Naive B cell (primary cell): ENCODE measurements at regions not wholly inside any gene's neighbourhood (a gene's known extent, or its start where the extent isn't known, plus 50 kb on each side); places are given as distances from the start of the nearest gene placed in this dataset.

Experiments used
- ATAC-seq, 2 donors: fragments of 150-1000 bp; cut with Tn5 transposase; 2 replicates each; pipeline ENCODE4 v1.10.0; 2021; ENCODE audit warnings: low read depth in 2 of 2, mild to moderate bottlenecking in 2 of 2, moderate library complexity in 2 of 2
- DNase-seq: peaks from one replicate; pipeline ENCODE4 v3.0.0; 2022
- H3K27ac Mint-ChIP-seq, 6 donors: one replicate each; pipeline ENCODE4 v1.8.0; 2020 to 2022; ENCODE audit warnings: mild to moderate bottlenecking in 6 of 6, mixed read lengths in 6 of 6, moderate library complexity in 5 of 6, inconsistent platforms in 2 of 6
- H3K27me3 Mint-ChIP-seq, 3 donors: one replicate each; pipeline ENCODE4 v1.8.0; 2021 to 2022; ENCODE audit warnings: mixed read lengths in 3 of 3, mild to moderate bottlenecking in 1 of 3
- H3K36me3 Mint-ChIP-seq, 2 donors: one replicate each; pipeline ENCODE4 v1.8.0; 2020 to 2022; ENCODE audit warnings: mixed read lengths in 2 of 2, inconsistent platforms in 1 of 2, mild to moderate bottlenecking in 1 of 2
- H3K4me1 Mint-ChIP-seq, 3 donors: one replicate each; pipeline ENCODE4 v1.8.0; 2020 to 2022; ENCODE audit warnings: mixed read lengths in 3 of 3, inconsistent platforms in 1 of 3, mild to moderate bottlenecking in 1 of 3, moderate library complexity in 1 of 3
- H3K4me3 Mint-ChIP-seq, 8 donors: one replicate each; pipeline ENCODE4 v1.8.0; 2020 to 2022; ENCODE audit warnings: mild to moderate bottlenecking in 8 of 8, mixed read lengths in 8 of 8, moderate library complexity in 8 of 8, inconsistent platforms in 2 of 8
- H3K9me3 Mint-ChIP-seq, 7 donors: one replicate each; pipeline ENCODE4 v1.8.0; 2020 to 2022; ENCODE audit warnings: mixed read lengths in 7 of 7, mild to moderate bottlenecking in 5 of 7, inconsistent platforms in 2 of 7, moderate library complexity in 1 of 7

GRCh38 chr13:99898421-99898820 is 73.1 kb downstream of the ZIC5 start:
- Mint-ChIP-seq H3K36me3 (peaks cover 0 to 13% of the 10 kb centered on the region in 2 donors), H3K27ac (no peak overlapping the region), H3K9me3 (no peaks in the 10 kb centered on the region), H3K4me3 (no peak overlapping the region), H3K27me3 (peaks cover 60 to 77% (median 65%) of the 10 kb centered on the region in 3 donors), H3K4me1 (peaks cover 13 to 23% (median 19%) of the 10 kb centered on the region in 3 donors)
- no peak for ATAC-seq
- no peak for DNase-seq

DNA sequence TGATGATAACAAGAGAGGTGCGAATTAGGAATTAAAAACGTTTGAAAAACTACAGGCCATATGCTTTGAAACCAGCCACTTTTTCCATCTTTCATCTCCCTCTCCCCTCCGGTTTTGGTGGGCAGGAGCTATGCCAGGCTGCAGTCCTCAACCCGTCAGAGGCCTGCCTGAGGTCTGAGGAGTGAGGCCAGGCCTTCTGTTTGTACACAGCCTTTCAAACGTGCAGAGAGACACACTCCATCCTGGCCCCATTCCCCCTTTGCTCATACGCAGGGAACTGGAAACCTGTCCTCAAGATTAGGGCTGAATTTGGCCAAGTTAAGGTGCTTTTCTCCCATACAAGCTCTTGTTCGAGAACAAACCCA is 74.5 kb downstream of the ZIC5 start:
- no peak for ATAC-seq
- no peak for DNase-seq
- Mint-ChIP-seq H3K4me1 (peaks cover 13 to 23% (median 19%) of the 10 kb centered on the region in 3 donors), H3K27me3 (peaks cover 54 to 76% (median 60%) of the 10 kb centered on the region in 3 donors), H3K36me3 (peaks cover 4 to 13% of the 10 kb centered on the region in 2 donors), H3K27ac (no peak overlapping the region), H3K4me3 (peak overlapping the region in 3 of 8 donors; percentile 35 to 54 (median 40)), H3K9me3 (no peaks in the 10 kb centered on the region)

DNA sequence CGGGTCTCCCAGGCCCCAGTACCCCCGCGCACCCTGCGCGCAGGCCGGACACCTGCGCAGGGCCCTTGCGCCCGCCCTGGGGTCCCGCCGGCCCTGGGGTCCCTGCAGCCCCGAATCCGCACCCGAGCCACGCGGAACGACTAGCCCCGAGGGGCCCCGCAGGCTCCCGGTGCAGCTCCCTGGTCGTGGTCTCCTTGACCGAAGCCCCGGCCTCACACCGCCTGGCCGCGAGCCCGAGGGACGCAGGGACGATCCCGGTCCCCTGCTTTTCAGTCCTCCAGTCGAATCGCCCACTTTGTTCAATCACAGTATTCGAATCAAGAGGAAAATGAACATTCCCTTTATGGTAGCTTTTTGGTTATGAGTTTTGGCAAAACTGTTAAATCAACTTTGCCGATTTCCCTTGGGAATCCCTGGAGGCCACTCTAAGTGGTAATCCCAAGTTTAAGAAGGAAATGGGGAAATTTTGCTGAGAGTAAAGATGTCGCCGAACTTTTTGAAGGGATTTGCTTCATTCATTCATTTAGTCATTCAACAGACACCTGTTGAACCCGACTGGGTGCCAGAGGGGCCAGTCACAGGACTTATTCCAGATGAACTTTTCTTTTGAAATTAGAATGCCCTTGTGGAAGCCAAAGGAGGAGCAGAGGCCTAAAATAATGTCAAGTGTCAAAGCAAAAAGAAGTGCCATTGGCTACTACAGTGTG is 75.0 kb downstream of the ZIC5 start:
- ATAC-seq, result no peak
- peaks cover 54 to 78% (median 57%) of the 10 kb centered on the region in 3 donors for H3K27me3 Mint-ChIP-seq

GRCh38 chr13:99895444-99896368 is 75.9 kb downstream of the ZIC5 start:
- H3K4me1 Mint-ChIP-seq, result peaks cover 13 to 23% (median 19%) of the 10 kb centered on the region in 3 donors
- peaks cover 4 to 5% of the 10 kb centered on the region in 2 donors for H3K36me3 Mint-ChIP-seq
- DNase-seq (no peak), ATAC-seq (peak; percentile 18 to 23)
- H3K4me3 Mint-ChIP-seq, result peak overlapping the region; percentile 67 to 90 (median 78)
- H3K27ac Mint-ChIP-seq, result no peak overlapping the region
- no peaks in the 10 kb centered on the region for H3K9me3 Mint-ChIP-seq
- peaks cover 46 to 71% (median 57%) of the 10 kb centered on the region in 3 donors for H3K27me3 Mint-ChIP-seq

More for the DNA sequence above, 75.0 kb downstream of the ZIC5 start:
- Mint-ChIP-seq H3K9me3 (no peaks in the 10 kb centered on the region), H3K36me3 (peaks cover 4 to 13% of the 10 kb centered on the region in 2 donors), H3K27ac (no peak overlapping the region), H3K4me3 (peak overlapping the region in 6 of 8 donors; percentile 35 to 64 (median 51)), H3K4me1 (peaks cover 13 to 23% (median 19%) of the 10 kb centered on the region in 3 donors)
- no peak for DNase-seq

GRCh38 chr13:99894840-99895443 is 76.6 kb downstream of the ZIC5 start:
- Mint-ChIP-seq H3K27ac (peak overlapping the region in 2 of 6 donors; percentile 13 to 42), H3K27me3 (peaks cover 38 to 63% (median 50%) of the 10 kb centered on the region in 3 donors), H3K4me3 (peak overlapping the region; percentile 67 to 90 (median 78)), H3K36me3 (peaks cover 4 to 5% of the 10 kb centered on the region in 2 donors), H3K4me1 (peaks cover 13 to 19% (median 19%) of the 10 kb centered on the region in 3 donors), H3K9me3 (no peaks in the 10 kb centered on the region)
- ATAC-seq (no peak), DNase-seq (no peak)

GRCh38 chr13:99894105-99894839 is 77.3 kb downstream of the ZIC5 start:
- DNase-seq (no peak), ATAC-seq (no peak)
- H3K9me3 Mint-ChIP-seq, result no peaks in the 10 kb centered on the region
- H3K36me3 Mint-ChIP-seq, result peaks cover 4 to 5% of the 10 kb centered on the region in 2 donors
- peaks cover 13 to 19% (median 19%) of the 10 kb centered on the region in 3 donors for H3K4me1 Mint-ChIP-seq
- H3K4me3 Mint-ChIP-seq, result peak overlapping the region; percentile 67 to 90 (median 80)
- H3K27me3 Mint-ChIP-seq, result peaks cover 34 to 61% (median 48%) of the 10 kb centered on the region in 3 donors
- H3K27ac Mint-ChIP-seq, result peak overlapping the region in 1 of 6 donors; percentile 42

- no peaks in the 10 kb centered on the region for H3K9me3 Mint-ChIP-seq
- peaks cover 13 to 19% (median 19%) of the 10 kb centered on the region in 3 donors for H3K4me1 Mint-ChIP-seq
- no peak overlapping the region for H3K27ac Mint-ChIP-seq
- H3K36me3 Mint-ChIP-seq, result peaks cover 4 to 5% of the 10 kb centered on the region in 2 donors
- H3K4me3 Mint-ChIP-seq, result peak overlapping the region in 1 of 8 donors; percentile 65
- DNase-seq (no peak), ATAC-seq (no peak)
- H3K27me3 Mint-ChIP-seq, result peaks cover 27 to 54% (median 41%) of the 10 kb centered on the region in 3 donors
Measured at GRCh38 chr13:99893567-99893966, 78.0 kb downstream of the ZIC5 start.

DNA sequence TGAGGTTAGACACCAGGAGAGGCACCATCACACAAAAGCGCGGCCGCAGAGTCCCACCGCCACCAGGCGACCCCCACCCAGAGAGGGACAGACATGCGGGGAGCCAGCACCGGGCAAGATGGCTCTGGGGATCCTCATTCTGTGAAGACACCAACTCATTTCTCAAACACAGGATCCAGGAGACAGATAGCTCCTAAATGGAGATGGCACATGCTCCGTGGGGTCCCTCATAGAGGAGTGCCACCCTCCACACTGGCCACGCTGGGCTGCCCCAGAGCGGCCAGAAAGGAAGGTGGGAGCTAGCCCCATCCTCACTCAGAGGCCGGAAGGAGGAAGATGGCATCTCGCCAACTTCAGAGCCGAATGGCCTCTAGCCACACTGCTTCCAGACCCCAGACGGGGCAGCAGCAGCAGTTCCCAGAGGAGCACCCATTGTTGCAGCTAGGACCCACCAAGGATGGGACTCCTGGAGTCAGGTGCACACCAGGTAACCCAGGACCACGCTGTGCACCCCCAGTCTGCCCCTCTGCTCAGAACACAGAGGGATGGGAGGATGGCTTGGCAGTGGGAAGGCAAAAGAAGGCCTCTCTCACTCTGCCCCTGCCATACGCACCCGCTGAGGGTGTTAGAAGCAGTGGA is 78.6 kb downstream of the ZIC5 start:
- Mint-ChIP-seq H3K4me1 (peaks cover 13 to 19% (median 19%) of the 10 kb centered on the region in 3 donors), H3K36me3 (peaks cover 4 to 5% of the 10 kb centered on the region in 2 donors), H3K27me3 (peaks cover 21 to 48% (median 35%) of the 10 kb centered on the region in 3 donors), H3K27ac (no peak overlapping the region), H3K9me3 (no peaks in the 10 kb centered on the region), H3K4me3 (peak overlapping the region in 1 of 8 donors; percentile 41)
- DNase-seq (no peak), ATAC-seq (no peak)

- H3K27me3 Mint-ChIP-seq, result peaks cover 20 to 40% (median 27%) of the 10 kb centered on the region in 3 donors
- H3K36me3 Mint-ChIP-seq, result peaks cover 4 to 5% of the 10 kb centered on the region in 2 donors
- ATAC-seq (no peak), DNase-seq (no peak)
- H3K9me3 Mint-ChIP-seq, result no peaks in the 10 kb centered on the region
- H3K4me1 Mint-ChIP-seq, result peaks cover 13 to 19% (median 19%) of the 10 kb centered on the region in 3 donors
- H3K4me3 Mint-ChIP-seq, result peak overlapping the region in 1 of 8 donors; percentile 41
- no peak overlapping the region for H3K27ac Mint-ChIP-seq
Measured at GRCh38 chr13:99892196-99892613, 79.4 kb downstream of the ZIC5 start.

DNA sequence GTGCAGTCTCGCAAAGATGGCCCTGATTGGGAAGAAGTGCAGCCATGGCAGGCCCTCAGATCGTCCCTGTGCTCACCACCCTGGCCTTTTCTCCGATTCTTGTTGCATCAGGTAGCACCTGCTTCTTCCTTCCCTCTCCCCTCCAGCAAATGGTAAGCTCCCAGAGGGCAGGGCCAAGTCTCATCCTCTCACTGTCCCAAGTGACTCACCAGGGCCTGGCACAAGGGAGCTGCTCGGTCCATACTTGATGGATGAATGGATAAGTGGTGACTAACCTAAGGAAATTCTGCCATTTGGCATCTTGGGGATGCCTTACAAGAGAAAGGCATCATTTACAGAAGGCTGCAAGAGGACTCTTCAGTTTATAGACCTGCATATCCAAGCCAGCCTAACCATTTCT is 84.9 kb downstream of the ZIC5 start:
- Mint-ChIP-seq H3K36me3 (no peaks in the 10 kb centered on the region), H3K4me3 (no peak overlapping the region), H3K27me3 (peaks cover 0 to 10% (median 5%) of the 10 kb centered on the region in 3 donors), H3K4me1 (peaks cover 18 to 30% (median 21%) of the 10 kb centered on the region in 3 donors), H3K27ac (no peak overlapping the region), H3K9me3 (peaks cover 0 to 2% (median 0%) of the 10 kb centered on the region in 7 donors)
- ATAC-seq (no peak), DNase-seq (no peak)

GRCh38 chr13:99884913-99885312 is 86.7 kb downstream of the ZIC5 start:
- no peak overlapping the region for H3K4me3 Mint-ChIP-seq
- no peaks in the 10 kb centered on the region for H3K36me3 Mint-ChIP-seq
- H3K27me3 Mint-ChIP-seq, result peaks cover 0 to 10% (median 5%) of the 10 kb centered on the region in 3 donors
- DNase-seq (no peak), ATAC-seq (no peak)
- H3K27ac Mint-ChIP-seq, result no peak overlapping the region
- peaks cover 0 to 2% (median 0%) of the 10 kb centered on the region in 7 donors for H3K9me3 Mint-ChIP-seq
- H3K4me1 Mint-ChIP-seq, result peaks cover 18 to 30% (median 21%) of the 10 kb centered on the region in 3 donors

DNA sequence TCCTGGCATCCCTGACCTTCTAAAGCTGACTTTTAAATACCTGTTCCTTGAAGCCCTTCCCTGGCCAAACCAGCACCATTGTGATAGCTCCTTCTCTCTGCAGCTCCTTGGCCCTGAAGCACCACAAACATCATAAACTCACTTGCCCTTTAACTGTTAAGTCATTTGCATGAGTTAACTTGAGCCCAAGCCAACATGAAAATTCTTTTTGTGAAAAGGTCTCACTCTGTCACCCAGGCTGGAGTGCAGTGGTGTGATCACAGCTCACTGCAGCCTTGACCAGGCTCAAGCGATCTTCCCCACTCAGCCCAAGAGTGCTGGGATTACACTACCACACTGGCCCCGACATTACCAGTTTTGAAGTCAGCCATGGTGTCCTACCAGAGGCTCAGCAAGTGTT is 87.8 kb downstream of the ZIC5 start:
- Mint-ChIP-seq H3K27ac (peak overlapping the region in 2 of 6 donors; percentile 29 to 52), H3K9me3 (peaks cover 0 to 2% (median 0%) of the 10 kb centered on the region in 7 donors), H3K36me3 (no peaks in the 10 kb centered on the region), H3K4me3 (peak overlapping the region in 3 of 8 donors; percentile 19 to 34 (median 32)), H3K27me3 (peaks cover 0 to 10% (median 5%) of the 10 kb centered on the region in 3 donors), H3K4me1 (peaks cover 18 to 30% (median 21%) of the 10 kb centered on the region in 3 donors)
- ATAC-seq (no peak), DNase-seq (no peak)
